C4-2B (cell line): ENCODE measurements at regions not wholly inside any gene's neighbourhood (a gene's known extent, or its start where the extent isn't known, plus 50 kb on each side); places are given as distances from the start of the nearest gene placed in this dataset.

Experiments
- CTCF ChIP-seq: fragments of 450-650 bp; conservative IDR thresholded peaks from 2 replicates; pipeline ENCODE4 v1.5.1; 2017; ENCODE audit warnings: mild to moderate bottlenecking
- ZFX ChIP-seq: fragments of 450-650 bp; IDR thresholded peaks from 2 replicates; pipeline ENCODE4 v1.6.1; 2017

DNA sequence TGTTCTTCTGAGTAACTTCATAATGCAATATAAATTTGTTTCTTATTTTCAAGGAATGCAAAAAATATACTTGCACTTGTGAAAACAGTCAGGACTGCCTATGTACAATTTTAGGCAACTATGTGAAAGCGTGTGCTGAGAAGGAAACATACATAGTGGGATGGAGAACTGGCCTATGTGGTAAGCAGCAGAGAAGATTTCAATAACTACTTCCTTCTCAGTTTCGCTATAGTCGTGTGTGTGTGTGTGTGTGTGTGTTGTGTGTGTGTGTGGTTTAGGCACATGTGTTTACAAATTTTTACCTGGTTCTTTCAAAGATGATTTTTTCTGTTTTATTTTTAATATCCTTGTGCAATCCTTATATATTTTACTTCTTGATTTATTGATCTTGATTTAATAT, 211.8 kb downstream of the LRRK2 start:
- no peak for TF ChIP-seq CTCF
- no peak for TF ChIP-seq ZFX
